ENCODE measurements at regions not wholly inside any gene's neighbourhood (a gene's known extent, or its start where the extent isn't known, plus 50 kb on each side); places are given as distances from the start of the nearest gene placed in this dataset.

GRCh38 chr5:60209146-60209840, 315.8 kb upstream of the PDE4D start:
- no peaks in the 10 kb centered on the region for H3K9me3 Mint-ChIP-seq
- H3K27me3 Mint-ChIP-seq (ENCODE audit: low read depth): peaks cover 3% of the 10 kb centered on the region
- peaks cover 9% of the 10 kb centered on the region for H3K4me1 Mint-ChIP-seq
- H3K27ac Mint-ChIP-seq: peak overlapping the region in 2 of 3 experiments; percentile 2 to 28
- H3K4me3 Mint-ChIP-seq: no peak overlapping the region
- H3K36me3 Mint-ChIP-seq (ENCODE audit: low read depth): no peaks in the 10 kb centered on the region
- no peak for TF ChIP-seq CTCF (IDR thresholded peaks at IDR 0.05; ENCODE audit: unreplicated experiment in 3 of 3)

GRCh38 chr5:60208716-60209115, 315.2 kb upstream of the PDE4D start:
- Mint-ChIP-seq H3K27ac (no peak overlapping the region), H3K36me3 (ENCODE audit: low read depth) (no peaks in the 10 kb centered on the region), H3K4me1 (peaks cover 9% of the 10 kb centered on the region), H3K27me3 (ENCODE audit: low read depth) (peaks cover 3% of the 10 kb centered on the region), H3K4me3 (no peak overlapping the region), H3K9me3 (no peaks in the 10 kb centered on the region)
- TF ChIP-seq CTCF (IDR thresholded peaks at IDR 0.05; ENCODE audit: unreplicated experiment in 3 of 3): no peak

- Mint-ChIP-seq H3K27ac (no peak overlapping the region), H3K4me1 (peaks cover 9% of the 10 kb centered on the region), H3K4me3 (no peak overlapping the region), H3K9me3 (no peaks in the 10 kb centered on the region), H3K27me3 (ENCODE audit: low read depth) (peaks cover 3% of the 10 kb centered on the region), H3K36me3 (ENCODE audit: low read depth) (no peaks in the 10 kb centered on the region)
- no peak for TF ChIP-seq CTCF (IDR thresholded peaks at IDR 0.05; ENCODE audit: unreplicated experiment in 3 of 3)
Observed at GRCh38 chr5:60207040-60207439, 313.5 kb upstream of the PDE4D start.

- TF ChIP-seq CTCF (IDR thresholded peaks at IDR 0.05; ENCODE audit: unreplicated experiment in 3 of 3): no peak
- Mint-ChIP-seq H3K36me3 (ENCODE audit: low read depth) (no peaks in the 10 kb centered on the region), H3K4me3 (no peak overlapping the region), H3K27ac (no peak overlapping the region), H3K4me1 (peaks cover 9% of the 10 kb centered on the region), H3K9me3 (no peaks in the 10 kb centered on the region), H3K27me3 (ENCODE audit: low read depth) (peaks cover 3% of the 10 kb centered on the region)
Observed at GRCh38 chr5:60206234-60206633, 312.7 kb upstream of the PDE4D start.

GRCh38 chr5:60205071-60205470, 311.5 kb upstream of the PDE4D start:
- no peaks in the 10 kb centered on the region for H3K9me3 Mint-ChIP-seq
- H3K36me3 Mint-ChIP-seq (ENCODE audit: low read depth): no peaks in the 10 kb centered on the region
- peaks cover 3% of the 10 kb centered on the region for H3K27me3 Mint-ChIP-seq (ENCODE audit: low read depth)

More at GRCh38 chr5:60205071-60205470, 311.5 kb upstream of the PDE4D start:
- Mint-ChIP-seq H3K27ac (no peak overlapping the region), H3K4me3 (no peak overlapping the region), H3K4me1 (peaks cover 9% of the 10 kb centered on the region)
- no peak for TF ChIP-seq CTCF (IDR thresholded peaks at IDR 0.05; ENCODE audit: unreplicated experiment in 3 of 3)
